GM18499 (cell line): ENCODE measurements at regions not wholly inside any gene's neighbourhood (a gene's known extent, or its start where the extent isn't known, plus 50 kb on each side); places are given as distances from the start of the nearest gene placed in this dataset.

Experiments
- ATAC-seq: cut with Tn5 transposase; IDR thresholded peaks from one replicate; pipeline ENCODE4 v1.9.1; 2021; ENCODE audit warnings: moderate number of reproducible peaks; ENCODE audit not compliant: insufficient read depth, unreplicated experiment

DNA sequence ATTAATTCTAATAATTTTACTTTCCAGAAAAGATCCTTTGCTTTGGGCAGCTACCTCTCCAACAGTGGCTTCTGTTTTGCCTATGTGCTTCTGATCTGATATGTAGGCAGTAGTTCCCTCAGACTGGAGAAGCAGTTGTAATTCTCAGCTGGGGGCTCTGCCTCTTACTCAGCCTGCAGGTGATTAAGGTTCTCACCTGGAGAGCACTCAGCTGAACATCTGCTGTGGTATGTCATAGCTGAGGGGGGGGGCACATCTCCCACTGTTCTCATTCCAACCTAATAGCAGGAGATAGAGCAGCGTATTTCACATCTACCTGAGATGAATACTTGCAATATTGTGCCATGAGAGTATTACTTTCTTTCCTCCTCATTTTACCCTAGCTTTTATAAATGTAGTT, 511.9 kb upstream of the CDH8 start:
- ATAC-seq = no peak

- ATAC-seq = no peak
Observed at GRCh38 chr16:62546701-62547100, 510.5 kb upstream of the CDH8 start.

GRCh38 chr16:62545039-62545438, 508.8 kb upstream of the CDH8 start:
- ATAC-seq = no peak

DNA sequence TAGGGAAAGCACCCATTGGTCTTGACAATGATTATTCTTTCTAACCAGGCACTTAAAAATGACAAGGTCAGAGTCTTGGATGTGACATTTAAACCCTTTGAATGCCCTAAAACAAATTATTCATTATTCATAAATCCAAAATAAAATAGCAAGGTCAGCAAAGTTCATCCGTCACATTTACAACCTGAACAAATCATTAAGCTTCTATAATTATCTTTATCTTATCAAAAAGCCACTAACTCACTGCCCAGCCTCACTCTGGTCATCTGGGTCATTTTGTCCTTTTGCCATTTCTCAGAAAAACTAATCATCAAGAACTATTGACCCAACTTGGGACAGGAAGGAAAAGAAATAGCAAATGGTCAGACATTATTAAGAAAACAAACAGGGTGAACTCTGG, 507.3 kb upstream of the CDH8 start:
- no peak for ATAC-seq

DNA sequence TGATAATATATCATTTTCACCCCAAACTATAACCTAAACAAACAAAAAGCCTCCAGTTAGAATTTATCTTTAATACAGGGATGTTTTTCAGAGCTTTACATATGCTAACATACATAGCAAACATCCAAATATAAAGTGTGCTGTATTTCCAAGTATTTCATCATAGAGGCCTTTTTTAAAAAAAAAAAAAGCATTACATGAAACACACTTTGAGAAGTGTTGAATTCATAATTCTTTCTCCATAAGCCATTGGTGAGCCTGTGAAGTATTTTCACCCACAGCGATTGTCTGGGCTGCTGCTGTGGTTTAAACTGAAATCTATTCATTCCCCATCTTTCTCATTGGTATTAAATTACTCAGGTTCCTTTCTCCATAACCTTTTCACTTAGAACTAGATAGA, 503.4 kb upstream of the CDH8 start:
- ATAC-seq = no peak

DNA sequence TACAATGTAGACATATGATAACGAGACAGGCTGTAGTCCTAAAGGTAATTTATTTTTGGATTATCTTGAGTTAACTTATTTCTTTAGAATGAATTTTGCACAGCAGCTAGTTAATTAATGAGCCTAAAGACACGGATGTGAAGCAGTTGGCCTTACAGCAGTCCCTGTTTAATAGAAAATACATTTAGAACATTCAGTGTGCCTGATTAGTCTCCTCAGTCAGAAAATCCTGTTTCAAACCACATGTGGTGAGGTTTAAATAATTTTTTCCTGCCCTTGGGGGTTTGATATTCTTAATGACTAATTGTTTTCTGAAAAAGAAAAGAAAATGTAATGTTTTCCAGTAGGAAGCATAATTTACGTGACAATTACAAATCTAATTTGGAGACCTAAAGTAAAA, 494.2 kb upstream of the CDH8 start:
- no peak for ATAC-seq

- ATAC-seq = no peak
Observed at GRCh38 chr16:62516001-62516400, 479.8 kb upstream of the CDH8 start.

DNA sequence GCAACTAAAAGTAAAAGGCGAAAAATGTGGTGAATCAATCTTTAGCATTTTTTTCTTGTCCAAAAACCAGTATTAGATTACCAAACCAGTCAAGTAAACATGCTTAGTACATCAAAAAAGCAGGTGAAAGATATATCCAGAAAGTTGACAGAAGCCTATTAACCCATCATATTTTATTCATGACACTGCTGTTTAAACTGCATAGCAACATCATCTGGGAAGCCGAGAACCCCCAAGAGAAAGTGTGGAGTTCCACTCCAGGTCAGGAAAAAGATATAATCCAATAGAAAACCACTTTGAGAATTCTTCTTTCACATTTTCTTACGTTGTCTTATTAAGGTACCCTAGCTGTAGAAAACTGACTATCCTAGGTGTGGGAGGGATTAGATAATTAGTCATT, 466.8 kb upstream of the CDH8 start:
- ATAC-seq = no peak

GRCh38 chr16:62478903-62479458, 442.7 kb upstream of the CDH8 start:
- no peak for ATAC-seq

GRCh38 chr16:62477796-62478195, 441.6 kb upstream of the CDH8 start:
- ATAC-seq = no peak

- ATAC-seq = no peak
Observed at GRCh38 chr16:62475573-62475972, 439.3 kb upstream of the CDH8 start.

DNA sequence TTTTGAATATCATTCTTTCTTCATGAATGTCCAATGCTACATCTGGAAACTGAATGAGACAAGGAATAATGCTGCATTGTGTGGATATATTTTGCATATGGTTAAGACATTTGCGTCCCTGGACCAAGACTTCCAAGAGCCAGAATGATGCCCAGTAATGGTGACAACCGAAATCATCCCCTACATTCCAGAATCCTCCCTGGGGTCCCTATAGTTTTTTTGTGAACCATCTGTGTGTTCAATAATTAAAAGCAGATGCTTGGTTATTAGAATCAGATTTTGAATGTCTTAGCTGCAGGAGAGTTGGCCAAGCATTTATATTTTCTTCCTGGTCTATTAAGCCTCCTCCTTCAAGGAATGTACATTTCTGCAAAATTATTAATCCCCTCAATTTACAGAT, 426.7 kb upstream of the CDH8 start:
- ATAC-seq = no peak

DNA sequence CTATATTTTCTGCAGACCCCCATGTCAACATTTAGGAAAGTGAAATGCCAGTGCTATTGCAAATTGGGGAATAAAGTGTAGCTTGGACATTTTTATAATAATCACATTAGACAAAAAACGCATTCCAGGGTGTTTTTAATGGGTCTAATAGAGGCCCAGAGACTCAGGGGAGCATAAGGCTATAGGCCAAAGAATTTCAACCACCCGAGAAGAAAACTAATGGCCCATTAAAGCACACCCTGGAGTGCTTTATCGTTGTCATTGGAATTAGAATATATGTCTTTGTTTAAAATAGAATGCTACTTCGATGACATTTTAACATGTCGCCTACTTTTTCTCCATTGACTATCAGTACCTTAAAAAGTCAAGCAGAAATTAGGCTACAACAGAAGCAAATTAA, 414.1 kb upstream of the CDH8 start:
- no peak for ATAC-seq

- ATAC-seq = no peak
Observed at GRCh38 chr16:62445909-62446308, 409.7 kb upstream of the CDH8 start.

DNA sequence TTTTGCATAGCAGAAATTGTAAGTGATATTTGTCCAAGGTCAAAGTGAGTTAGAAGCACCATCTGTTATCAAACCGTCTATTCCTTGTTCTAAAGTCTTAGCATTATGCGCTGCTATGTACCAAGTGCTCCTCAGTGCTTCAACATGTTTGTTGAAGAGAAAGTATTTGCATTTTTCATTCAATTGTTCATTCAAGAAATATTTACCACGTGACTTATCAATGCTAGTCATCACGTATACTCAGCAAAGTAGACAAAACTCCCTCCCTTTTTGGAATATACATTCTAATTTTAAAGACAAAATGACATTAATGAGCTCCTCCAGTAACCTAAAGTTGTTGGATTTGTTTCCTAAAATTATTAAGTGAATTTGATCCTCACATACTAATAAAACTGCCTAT, 388.0 kb upstream of the CDH8 start:
- ATAC-seq = no peak

DNA sequence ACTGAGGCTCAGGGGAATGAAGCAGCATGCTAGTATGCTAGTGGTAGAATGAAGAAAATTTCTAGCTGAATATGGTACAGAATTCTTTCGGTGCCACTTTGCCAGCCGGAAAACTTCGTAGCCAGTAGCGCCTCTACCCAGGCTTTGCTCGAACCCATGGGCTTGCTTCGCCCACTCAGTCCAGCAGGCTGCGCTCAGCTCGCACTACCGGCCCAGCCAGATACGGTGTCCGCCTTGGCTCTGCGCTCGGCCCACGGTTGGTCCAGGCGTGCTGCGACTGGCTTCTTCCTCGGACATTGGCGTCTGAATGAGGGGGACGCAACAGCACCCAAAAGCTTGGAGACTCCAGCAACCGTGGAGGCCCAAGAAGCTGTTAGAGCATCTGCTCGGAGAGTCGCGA, 372.5 kb upstream of the CDH8 start:
- no peak for ATAC-seq

DNA sequence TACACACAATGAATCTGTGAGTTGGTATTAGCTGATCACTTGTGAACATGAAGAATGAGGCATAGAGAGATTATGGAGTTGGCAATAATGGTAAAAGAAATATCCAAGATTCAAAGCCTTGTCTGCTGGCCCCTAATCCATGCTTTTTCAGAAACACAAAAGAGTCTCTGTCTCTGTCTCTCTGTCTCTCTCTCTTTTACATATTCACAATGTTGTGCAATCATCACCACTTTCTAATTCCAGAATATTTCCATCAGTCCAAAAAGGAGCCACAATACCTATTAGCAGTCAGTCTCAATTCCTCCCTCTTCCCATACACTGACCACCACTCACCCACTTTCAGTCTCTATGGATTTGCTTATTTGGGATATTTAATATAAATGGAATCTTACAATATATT, 370.1 kb upstream of the CDH8 start:
- ATAC-seq = no peak

DNA sequence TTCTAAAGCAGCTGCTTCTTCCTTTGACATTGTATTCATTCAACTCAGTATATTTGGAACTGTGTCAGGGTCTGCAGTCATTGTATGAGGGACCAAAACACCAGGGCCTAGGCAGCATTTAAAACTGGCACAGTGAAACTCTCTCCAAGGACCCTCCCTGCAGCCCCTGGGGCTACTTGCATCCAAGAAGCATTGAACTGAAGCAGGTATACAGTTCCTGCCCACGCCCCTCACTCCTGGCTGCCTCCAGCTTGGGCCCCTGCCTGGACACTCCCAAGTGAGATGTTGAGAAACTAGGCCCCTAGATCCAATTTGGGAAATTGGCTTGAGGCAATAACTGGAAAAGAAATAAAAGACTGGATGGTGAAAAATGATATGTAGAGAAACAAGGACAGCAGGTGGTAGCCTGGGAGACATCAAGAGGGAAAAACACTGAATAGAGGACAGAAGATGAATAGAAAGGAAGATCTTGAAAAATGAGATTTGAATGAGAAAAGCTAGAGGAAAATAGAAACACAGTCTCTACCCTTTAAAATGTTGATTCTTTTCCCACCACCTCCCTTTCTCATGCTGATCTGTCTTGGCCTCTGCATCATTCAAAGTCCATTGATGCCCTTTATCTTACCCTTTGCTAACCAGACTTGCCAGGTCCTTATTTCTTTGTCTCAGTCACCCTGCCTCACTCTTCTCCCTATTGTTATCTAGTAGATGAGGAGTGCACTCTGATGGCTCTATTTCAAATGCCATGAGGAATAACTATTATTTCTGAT, 368.8 kb upstream of the CDH8 start:
- no peak for ATAC-seq

DNA sequence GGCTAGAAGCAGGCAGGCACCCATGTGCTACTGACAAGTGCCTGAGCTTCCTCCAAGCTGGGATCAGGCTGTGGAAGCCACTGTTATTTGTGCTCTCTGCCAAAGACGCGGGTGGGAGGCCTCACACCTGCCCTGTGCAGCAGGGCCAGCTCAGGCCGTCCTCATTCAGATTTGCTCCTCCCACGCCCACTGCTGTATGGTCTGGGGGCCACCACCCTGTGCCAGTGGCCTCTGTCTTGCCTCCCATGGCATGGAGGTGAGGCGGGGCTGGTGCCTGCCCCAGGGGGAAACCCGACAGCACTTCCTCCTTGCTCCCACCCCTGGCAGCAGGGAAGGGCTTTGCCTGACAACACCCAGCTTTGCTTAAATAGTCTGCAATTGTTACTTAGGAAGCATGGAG, 356.5 kb upstream of the CDH8 start:
- no peak for ATAC-seq

DNA sequence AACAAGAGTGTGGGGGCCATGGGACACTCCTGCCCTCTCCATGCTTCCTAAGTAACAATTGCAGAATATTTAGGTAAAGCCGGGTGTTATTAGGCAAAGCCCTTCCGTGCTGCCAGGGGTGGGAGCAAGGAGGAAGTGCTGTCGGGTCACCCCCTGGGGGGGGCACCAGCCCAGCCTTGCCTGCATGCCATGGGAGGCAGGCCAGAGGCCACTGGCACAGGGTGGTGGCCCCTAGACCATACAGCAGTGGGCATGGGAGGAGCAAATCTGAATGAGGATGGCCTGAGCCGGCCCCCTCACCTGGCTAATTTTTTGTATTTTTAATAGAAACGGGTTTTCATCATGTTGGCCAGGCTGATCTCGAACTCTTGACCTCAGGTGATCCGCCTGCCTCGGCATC, 355.7 kb upstream of the CDH8 start:
- ATAC-seq = no peak

GRCh38 chr16:62391134-62391533, 354.9 kb upstream of the CDH8 start:
- no peak for ATAC-seq

- no peak for ATAC-seq
Observed at GRCh38 chr16:62390214-62390613, 354.0 kb upstream of the CDH8 start.
